ENCODE measurements at regions not wholly inside any gene's neighbourhood (a gene's known extent, or its start where the extent isn't known, plus 50 kb on each side); places are given as distances from the start of the nearest gene placed in this dataset.

DNA sequence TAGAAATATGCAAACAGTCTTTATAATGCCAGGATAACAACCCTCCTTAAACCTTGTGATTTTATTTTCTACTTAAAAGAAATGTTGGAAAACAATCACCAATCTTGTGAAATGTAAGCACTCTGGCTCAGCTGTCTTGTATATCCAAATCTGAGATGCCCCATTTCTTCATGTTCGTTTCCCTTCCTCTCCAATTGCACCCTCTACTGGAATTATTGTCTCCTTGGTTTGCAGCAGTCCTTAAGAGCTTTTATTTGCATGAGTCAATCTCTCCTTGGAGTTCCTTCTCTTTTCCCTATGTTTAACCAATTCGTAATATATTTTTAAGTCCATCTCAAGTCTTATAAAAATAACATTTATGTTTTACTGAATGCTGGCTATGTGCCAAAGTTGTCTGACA, 362.0 kb upstream of the CDH10 start:
- WGBS, 2 donors = 15 to 26% methylated on average over 2 of the region's 2 CpGs
- intact Hi-C loops (cut with DNase I; ENCODE audit: low total_unique reads) = no loop called here
- no peak overlapping the region for H3K4me3 ChIP-seq (ENCODE audit: low read depth, poor library complexity, severe bottlenecking)
- no peak for TF ChIP-seq POLR2A (IDR thresholded peaks at IDR 0.05)
- TF ChIP-seq, protein P1, sequence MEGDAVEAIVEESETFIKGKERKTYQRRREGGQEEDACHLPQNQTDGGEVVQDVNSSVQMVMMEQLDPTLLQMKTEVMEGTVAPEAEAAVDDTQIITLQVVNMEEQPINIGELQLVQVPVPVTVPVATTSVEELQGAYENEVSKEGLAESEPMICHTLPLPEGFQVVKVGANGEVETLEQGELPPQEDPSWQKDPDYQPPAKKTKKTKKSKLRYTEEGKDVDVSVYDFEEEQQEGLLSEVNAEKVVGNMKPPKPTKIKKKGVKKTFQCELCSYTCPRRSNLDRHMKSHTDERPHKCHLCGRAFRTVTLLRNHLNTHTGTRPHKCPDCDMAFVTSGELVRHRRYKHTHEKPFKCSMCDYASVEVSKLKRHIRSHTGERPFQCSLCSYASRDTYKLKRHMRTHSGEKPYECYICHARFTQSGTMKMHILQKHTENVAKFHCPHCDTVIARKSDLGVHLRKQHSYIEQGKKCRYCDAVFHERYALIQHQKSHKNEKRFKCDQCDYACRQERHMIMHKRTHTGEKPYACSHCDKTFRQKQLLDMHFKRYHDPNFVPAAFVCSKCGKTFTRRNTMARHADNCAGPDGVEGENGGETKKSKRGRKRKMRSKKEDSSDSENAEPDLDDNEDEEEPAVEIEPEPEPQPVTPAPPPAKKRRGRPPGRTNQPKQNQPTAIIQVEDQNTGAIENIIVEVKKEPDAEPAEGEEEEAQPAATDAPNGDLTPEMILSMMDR (IDR thresholded peaks at IDR 0.05) = no peak
- DNase-seq (ENCODE audit: low spot score in 2 of 2) = no peak

DNA sequence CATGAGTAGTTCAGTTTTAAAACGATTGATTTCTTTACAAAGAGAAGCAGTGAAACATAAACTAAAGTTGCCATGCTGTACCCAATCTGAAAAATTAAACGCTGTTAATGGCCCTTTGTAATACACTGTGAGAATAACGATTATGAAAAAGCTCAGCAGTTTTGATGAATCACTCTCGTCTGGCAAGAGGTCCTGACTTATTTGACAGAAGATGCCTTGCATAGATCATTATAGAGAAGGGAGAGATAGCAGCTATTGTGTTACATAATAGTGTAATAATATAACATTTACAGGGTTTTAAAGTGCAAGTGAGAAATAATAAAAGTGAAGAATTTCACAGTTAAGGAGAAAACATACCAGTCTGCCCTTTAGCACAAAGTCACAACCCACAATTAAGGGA, 361.5 kb upstream of the CDH10 start:
- no peak overlapping the region for H3K4me3 ChIP-seq (ENCODE audit: low read depth, poor library complexity, severe bottlenecking)
- TF ChIP-seq, protein P1 (IDR thresholded peaks at IDR 0.05) = no peak
- TF ChIP-seq POLR2A (IDR thresholded peaks at IDR 0.05) = no peak
- DNase-seq (ENCODE audit: low spot score in 2 of 2) = no peak
- 22 to 24% methylated on average over 4 of the region's 4 CpGs for WGBS, 2 donors
- intact Hi-C loops (cut with DNase I; ENCODE audit: low total_unique reads) = no loop called here

DNA sequence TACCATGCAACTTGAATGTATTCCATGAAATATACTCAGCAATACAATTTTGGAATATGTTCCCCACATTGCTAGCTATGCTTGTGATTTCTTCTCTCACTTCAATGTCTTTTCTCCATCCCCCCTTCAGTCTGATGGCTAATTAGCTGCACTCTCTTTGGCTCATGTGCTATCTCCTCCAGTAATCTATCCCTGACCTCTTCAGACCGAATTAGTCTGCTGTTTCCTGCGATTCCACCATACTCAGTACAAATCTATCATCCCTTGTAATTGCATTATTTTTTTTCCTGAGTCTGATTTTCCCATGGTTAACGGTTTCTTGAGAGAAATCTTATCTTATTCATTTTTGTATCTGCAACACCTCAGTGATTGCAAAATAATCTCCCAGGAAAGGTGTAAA, 360.7 kb upstream of the CDH10 start:
- no peak for DNase-seq (ENCODE audit: low spot score in 2 of 2)
- TF ChIP-seq, protein P1 (IDR thresholded peaks at IDR 0.05) = no peak
- no peak for TF ChIP-seq POLR2A (IDR thresholded peaks at IDR 0.05)
- WGBS, 2 donors = 64 to 69% methylated on average over 3 of the region's 3 CpGs
- intact Hi-C loops (cut with DNase I; ENCODE audit: low total_unique reads) = no loop called here
- H3K4me3 ChIP-seq (ENCODE audit: low read depth, poor library complexity, severe bottlenecking) = no peak overlapping the region

DNA sequence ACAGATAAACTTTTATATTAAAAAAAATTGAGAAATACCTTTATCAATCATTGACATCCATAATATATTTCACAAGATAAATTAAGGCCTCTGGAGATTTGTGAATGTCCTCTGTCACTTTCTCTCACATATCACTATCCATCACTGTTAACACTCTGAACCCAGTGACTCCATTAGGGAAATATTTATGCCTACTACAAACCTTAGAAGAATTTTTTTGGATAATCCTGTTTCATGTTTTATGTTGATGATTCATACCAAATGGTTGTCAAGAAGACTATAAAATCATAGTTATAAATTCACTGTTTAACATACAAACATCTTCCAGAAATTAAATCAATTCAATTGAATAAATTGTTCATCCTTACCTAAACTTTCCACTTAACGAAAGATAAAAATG, 357.6 kb upstream of the CDH10 start:
- intact Hi-C loops (cut with DNase I; ENCODE audit: low total_unique reads) = no loop called here
- 58 to 75% methylated on average over 1 of the region's 1 CpG for WGBS, 2 donors
- no peak for DNase-seq (ENCODE audit: low spot score in 2 of 2)
- TF ChIP-seq, protein P1 (IDR thresholded peaks at IDR 0.05) = no peak
- no peak for TF ChIP-seq POLR2A (IDR thresholded peaks at IDR 0.05)
- H3K4me3 ChIP-seq (ENCODE audit: low read depth, poor library complexity, severe bottlenecking) = no peak overlapping the region

DNA sequence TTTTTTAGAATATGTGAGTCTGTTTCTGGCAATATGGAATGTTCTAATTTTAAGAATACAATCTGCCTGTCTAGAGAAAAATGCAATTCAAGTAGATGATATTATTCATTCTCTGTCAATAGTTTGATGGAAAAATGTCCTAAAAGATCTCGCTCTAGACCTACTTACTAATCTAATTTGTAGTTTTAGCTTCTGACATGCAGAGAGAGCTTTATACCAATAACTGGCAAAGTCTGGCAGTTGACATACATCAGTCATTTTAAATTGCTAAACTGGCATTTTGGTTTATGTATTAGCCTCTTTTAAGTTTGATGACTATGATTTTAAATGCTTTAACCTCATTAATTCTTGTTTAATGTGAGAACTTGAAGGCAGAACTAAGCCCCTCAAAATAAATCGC, 355.0 kb upstream of the CDH10 start:
- no peak for DNase-seq (ENCODE audit: low spot score in 2 of 2)
- intact Hi-C loops (cut with DNase I; ENCODE audit: low total_unique reads) = no loop called here
- 74 to 85% methylated on average over 2 of the region's 2 CpGs for WGBS, 2 donors
- TF ChIP-seq, protein P1 (IDR thresholded peaks at IDR 0.05) = no peak
- no peak for TF ChIP-seq POLR2A (IDR thresholded peaks at IDR 0.05)
- no peak overlapping the region for H3K4me3 ChIP-seq (ENCODE audit: low read depth, poor library complexity, severe bottlenecking)

DNA sequence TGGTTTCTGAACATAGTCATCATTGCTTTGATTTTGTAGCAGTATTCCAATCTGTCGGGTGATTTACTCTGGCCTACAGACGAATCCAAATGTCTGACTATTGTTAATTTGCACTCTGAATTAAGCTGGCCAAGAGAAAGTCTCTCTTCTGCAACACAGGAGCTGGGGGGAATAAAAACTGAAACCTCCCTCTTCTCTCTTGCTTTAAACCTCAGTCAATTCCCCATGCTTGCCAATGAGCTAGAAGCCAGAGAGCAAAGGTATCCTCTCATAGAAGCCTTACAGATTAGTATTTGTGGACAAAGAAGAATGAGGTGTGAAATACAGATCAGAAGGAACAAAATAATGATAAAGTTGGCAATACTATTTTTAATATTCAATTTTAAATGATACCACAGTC, 353.9 kb upstream of the CDH10 start:
- 39 to 44% methylated on average over 2 of the region's 2 CpGs for WGBS, 2 donors
- no peak for TF ChIP-seq POLR2A (IDR thresholded peaks at IDR 0.05)
- TF ChIP-seq, protein P1 (IDR thresholded peaks at IDR 0.05) = no peak
- no peak overlapping the region for H3K4me3 ChIP-seq (ENCODE audit: low read depth, poor library complexity, severe bottlenecking)
- no peak for DNase-seq (ENCODE audit: low spot score in 2 of 2)
- intact Hi-C loops (cut with DNase I; ENCODE audit: low total_unique reads) = no loop called here

All from lower leg skin (tissue), 4 donors.